Lower leg skin (tissue), 4 donors: ENCODE measurements at regions not wholly inside any gene's neighbourhood (a gene's known extent, or its start where the extent isn't known, plus 50 kb on each side); places are given as distances from the start of the nearest gene placed in this dataset.

ENCODE experiments used
- DNase-seq, 2 donors: peaks; one replicate each; pipeline ENCODE4 v3.0.0-alpha.2; 2019; ENCODE audit warnings: low spot score in 2 of 2
- H3K4me3 ChIP-seq: fragments of 200-600 bp; sonication (generic); 2 replicates; pipeline ENCODE4 v1.5.1; 2017; ENCODE audit warnings: mild to moderate bottlenecking, low read depth; ENCODE audit not compliant: poor library complexity, severe bottlenecking
- CTCF ChIP-seq, 3 donors: fragments of 450-650 bp; IDR thresholded peaks; one replicate each; pipeline ENCODE4 v1.5.1; 2016; ENCODE audit warnings: antibody characterized with exemption in 3 of 3, mild to moderate bottlenecking in 3 of 3, moderate library complexity in 2 of 3
- POLR2A ChIP-seq, 2 donors: fragments of 450-650 bp; IDR thresholded peaks; one replicate each; pipeline ENCODE4 v1.6.1; 2016 to 2017; ENCODE audit warnings: antibody characterized with exemption in 2 of 2, mild to moderate bottlenecking in 1 of 2, moderate library complexity in 1 of 2
- WGBS, 2 donors: methylation state at CpG; one replicate each; pipeline ENCODE4 v1.1.5; 2018; 5-methylcytosine and 5-hydroxymethylcytosine counted together
- intact Hi-C: fragments of 100-400 bp; cut with DNase I; formaldehyde crosslinking; loops from one replicate; pipeline ENCODE4 v1.15.0; 2023; ENCODE audit warnings: low total_unique reads

- peak in 1 of 2 donors; percentile 49 for DNase-seq
- 57 to 58% methylated on average over 3 of the region's 3 CpGs for WGBS, 2 donors
- no peak overlapping the region for H3K4me3 ChIP-seq
- intact Hi-C loops, result no loop called here
- no peak for TF ChIP-seq CTCF (IDR thresholded peaks at IDR 0.05)
- TF ChIP-seq POLR2A (IDR thresholded peaks at IDR 0.05), result no peak
Measured at GRCh38 chr13:47334173-47334572, 437.3 kb upstream of the HTR2A start.

- 41 to 68% methylated on average over 4 of the region's 4 CpGs for WGBS, 2 donors
- DNase-seq, result no peak
Measured at GRCh38 chr13:47332149-47332548, 435.3 kb upstream of the HTR2A start.

GRCh38 chr13:47330031-47330430, 433.2 kb upstream of the HTR2A start:
- 76 to 79% methylated on average over 6 of the region's 6 CpGs for WGBS, 2 donors
- DNase-seq, result no peak
- intact Hi-C loops, result no loop called here
- H3K4me3 ChIP-seq, result no peak overlapping the region
- TF ChIP-seq CTCF (IDR thresholded peaks at IDR 0.05), result no peak
- TF ChIP-seq POLR2A (IDR thresholded peaks at IDR 0.05), result no peak

More at GRCh38 chr13:47332149-47332548, 435.3 kb upstream of the HTR2A start:
- TF ChIP-seq CTCF (IDR thresholded peaks at IDR 0.05) (no peak), POLR2A (IDR thresholded peaks at IDR 0.05) (no peak)
- intact Hi-C loops, result no loop called here
- H3K4me3 ChIP-seq, result no peak overlapping the region

GRCh38 chr13:47327861-47328260, 431.0 kb upstream of the HTR2A start:
- no peak overlapping the region for H3K4me3 ChIP-seq
- DNase-seq, result no peak
- WGBS, 2 donors, result 62 to 63% methylated on average over 1 of the region's 1 CpG
- intact Hi-C loops, result no loop called here
- TF ChIP-seq CTCF (IDR thresholded peaks at IDR 0.05) (no peak), POLR2A (IDR thresholded peaks at IDR 0.05) (no peak)

- DNase-seq, result no peak
- TF ChIP-seq CTCF (IDR thresholded peaks at IDR 0.05) (no peak), POLR2A (IDR thresholded peaks at IDR 0.05) (no peak)
- intact Hi-C loops, result no loop called here
- 52 to 59% methylated on average over 2 of the region's 2 CpGs for WGBS, 2 donors
- H3K4me3 ChIP-seq, result no peak overlapping the region
Measured at GRCh38 chr13:47326061-47326460, 429.2 kb upstream of the HTR2A start.

- intact Hi-C loops, result no loop called here
- no peak overlapping the region for H3K4me3 ChIP-seq
- TF ChIP-seq CTCF (IDR thresholded peaks at IDR 0.05) (no peak), POLR2A (IDR thresholded peaks at IDR 0.05) (no peak)
- 64 to 72% methylated on average over 3 of the region's 3 CpGs for WGBS, 2 donors
- DNase-seq, result no peak
Measured at GRCh38 chr13:47317356-47317755, 420.5 kb upstream of the HTR2A start.
